Nephron (organoid): ENCODE measurements at regions not wholly inside any gene's neighbourhood (a gene's known extent, or its start where the extent isn't known, plus 50 kb on each side); places are given as distances from the start of the nearest gene placed in this dataset.

ENCODE experiments used
- H3K27ac Mint-ChIP-seq, 3 experiments: 2 replicates each; pipeline ENCODE4 v1.8.0; 2020; ENCODE audit warnings: mixed read lengths in 3 of 3, mild to moderate bottlenecking in 2 of 3, moderate library complexity in 1 of 3
- H3K27me3 Mint-ChIP-seq: 2 replicates; pipeline ENCODE4 v1.8.0; 2021; ENCODE audit warnings: low read depth, mild to moderate bottlenecking, moderate library complexity, mixed read lengths
- H3K36me3 Mint-ChIP-seq: 2 replicates; pipeline ENCODE4 v1.8.0; 2020; ENCODE audit warnings: low read depth, mixed read lengths
- H3K4me1 Mint-ChIP-seq: 2 replicates; pipeline ENCODE4 v1.8.0; 2020; ENCODE audit warnings: mixed read lengths
- H3K4me3 Mint-ChIP-seq, 3 experiments: 2 replicates each; pipeline ENCODE4 v1.8.0; 2020; ENCODE audit warnings: mild to moderate bottlenecking in 3 of 3, mixed read lengths in 3 of 3, moderate library complexity in 2 of 3
- H3K9me3 Mint-ChIP-seq: 2 replicates; pipeline ENCODE4 v1.8.0; 2020; ENCODE audit warnings: mixed read lengths
- TF ChIP-seq, protein P1 (sequence below), 3 experiments: fragments of 200-600 bp; sonication (generic); IDR thresholded peaks; one replicate each; pipeline ENCODE4 v1.5.0; 2021; ENCODE audit warnings: antibody characterized with exemption in 3 of 3; ENCODE audit not compliant: unreplicated experiment in 3 of 3

GRCh38 chr3:66144568-66145407 lies 76.0 kb upstream of the SLC25A26 start:
- H3K27me3 Mint-ChIP-seq = no peaks in the 10 kb centered on the region
- peak overlapping the region; percentile 47 to 65 (median 53) for H3K27ac Mint-ChIP-seq
- H3K4me3 Mint-ChIP-seq = no peak overlapping the region
- peaks cover 30% of the 10 kb centered on the region for H3K4me1 Mint-ChIP-seq
- H3K36me3 Mint-ChIP-seq = no peaks in the 10 kb centered on the region
- peaks cover 3% of the 10 kb centered on the region for H3K9me3 Mint-ChIP-seq
- TF ChIP-seq, protein P1, sequence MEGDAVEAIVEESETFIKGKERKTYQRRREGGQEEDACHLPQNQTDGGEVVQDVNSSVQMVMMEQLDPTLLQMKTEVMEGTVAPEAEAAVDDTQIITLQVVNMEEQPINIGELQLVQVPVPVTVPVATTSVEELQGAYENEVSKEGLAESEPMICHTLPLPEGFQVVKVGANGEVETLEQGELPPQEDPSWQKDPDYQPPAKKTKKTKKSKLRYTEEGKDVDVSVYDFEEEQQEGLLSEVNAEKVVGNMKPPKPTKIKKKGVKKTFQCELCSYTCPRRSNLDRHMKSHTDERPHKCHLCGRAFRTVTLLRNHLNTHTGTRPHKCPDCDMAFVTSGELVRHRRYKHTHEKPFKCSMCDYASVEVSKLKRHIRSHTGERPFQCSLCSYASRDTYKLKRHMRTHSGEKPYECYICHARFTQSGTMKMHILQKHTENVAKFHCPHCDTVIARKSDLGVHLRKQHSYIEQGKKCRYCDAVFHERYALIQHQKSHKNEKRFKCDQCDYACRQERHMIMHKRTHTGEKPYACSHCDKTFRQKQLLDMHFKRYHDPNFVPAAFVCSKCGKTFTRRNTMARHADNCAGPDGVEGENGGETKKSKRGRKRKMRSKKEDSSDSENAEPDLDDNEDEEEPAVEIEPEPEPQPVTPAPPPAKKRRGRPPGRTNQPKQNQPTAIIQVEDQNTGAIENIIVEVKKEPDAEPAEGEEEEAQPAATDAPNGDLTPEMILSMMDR (IDR thresholded peaks at IDR 0.05; ENCODE audit: unreplicated experiment in 3 of 3) = no peak

DNA sequence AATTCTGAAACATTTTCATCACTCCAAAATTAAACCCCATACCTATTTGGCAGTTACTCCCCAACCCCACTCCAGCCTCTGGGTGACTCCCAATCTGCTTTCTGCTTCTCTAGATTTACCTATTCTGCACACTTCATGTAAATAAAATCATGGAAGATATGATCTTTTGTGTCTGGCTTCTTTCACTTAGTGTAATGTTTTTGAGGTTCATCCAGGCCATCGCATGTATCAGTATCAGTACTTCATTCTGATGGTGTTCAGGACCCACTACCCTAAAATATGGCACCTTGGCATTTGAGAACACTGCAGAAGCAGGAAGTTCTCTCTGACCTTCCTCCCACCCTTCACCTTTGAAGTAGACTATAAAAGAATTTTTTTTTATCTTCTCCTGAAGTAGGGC lies 78.7 kb upstream of the SLC25A26 start:
- TF ChIP-seq, protein P1 (IDR thresholded peaks at IDR 0.05; ENCODE audit: unreplicated experiment in 3 of 3) = no peak
- no peaks in the 10 kb centered on the region for H3K36me3 Mint-ChIP-seq
- peaks cover 43% of the 10 kb centered on the region for H3K4me1 Mint-ChIP-seq
- H3K27ac Mint-ChIP-seq = peak overlapping the region in 1 of 3 experiments; percentile 33
- H3K27me3 Mint-ChIP-seq = no peaks in the 10 kb centered on the region
- H3K9me3 Mint-ChIP-seq = peaks cover 3% of the 10 kb centered on the region
- H3K4me3 Mint-ChIP-seq = no peak overlapping the region

DNA sequence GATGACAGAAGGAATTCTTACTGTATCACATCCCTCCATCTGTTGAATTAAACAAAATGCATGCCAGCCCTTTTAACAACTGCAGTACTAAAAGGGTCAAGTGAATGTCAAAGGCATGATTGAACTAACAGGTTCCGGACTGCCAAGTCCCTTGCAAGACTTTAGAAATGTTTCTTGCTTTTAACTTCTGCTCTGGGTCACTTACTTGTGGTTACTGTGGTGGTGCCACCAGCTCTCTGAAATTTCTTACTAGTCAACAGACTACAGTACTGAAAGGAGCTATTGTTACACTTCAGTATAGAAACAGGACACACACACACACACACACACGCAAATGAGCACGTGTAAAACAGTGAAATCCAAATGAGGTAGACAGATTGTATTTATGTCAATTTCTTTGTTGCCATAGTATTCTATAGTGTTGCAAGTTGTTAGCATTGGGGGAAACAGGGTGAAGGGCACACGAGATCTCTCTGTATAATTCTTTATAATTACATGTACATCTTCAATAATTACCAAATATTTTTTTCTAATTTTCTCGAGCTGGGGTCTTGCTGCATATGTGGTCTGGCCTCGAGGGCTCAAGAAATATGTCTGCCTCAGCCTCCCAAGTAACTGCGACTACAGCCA lies 79.9 kb upstream of the SLC25A26 start:
- Mint-ChIP-seq H3K4me1 (peaks cover 47% of the 10 kb centered on the region), H3K9me3 (peaks cover 3% of the 10 kb centered on the region), H3K4me3 (no peak overlapping the region), H3K27me3 (no peaks in the 10 kb centered on the region), H3K36me3 (no peaks in the 10 kb centered on the region), H3K27ac (peak overlapping the region; percentile 12 to 86 (median 82))
- TF ChIP-seq, protein P1 (IDR thresholded peaks at IDR 0.05; ENCODE audit: unreplicated experiment in 3 of 3) = no peak

DNA sequence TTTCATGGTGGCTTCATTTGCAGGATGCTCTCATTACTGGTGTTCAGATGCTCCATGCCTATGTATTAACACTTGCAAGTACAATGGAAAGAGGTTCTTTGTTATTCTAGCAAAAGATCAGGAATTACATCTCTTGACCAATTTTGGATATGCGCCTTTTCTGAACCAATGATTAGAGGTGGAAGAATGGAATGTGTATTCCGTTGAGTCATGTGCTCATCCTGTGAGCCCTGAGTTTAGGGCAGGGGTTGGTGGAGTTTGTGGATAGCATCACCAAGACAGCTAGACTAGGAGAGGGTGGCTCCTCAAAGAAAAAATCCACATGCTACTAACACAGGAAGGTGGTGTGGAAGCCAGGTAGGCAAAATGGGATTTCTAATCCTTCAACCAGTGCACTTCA lies 80.7 kb upstream of the SLC25A26 start:
- Mint-ChIP-seq H3K27ac (no peak overlapping the region), H3K27me3 (no peaks in the 10 kb centered on the region), H3K36me3 (no peaks in the 10 kb centered on the region), H3K4me1 (peaks cover 44% of the 10 kb centered on the region), H3K4me3 (no peak overlapping the region), H3K9me3 (peaks cover 3% of the 10 kb centered on the region)
- TF ChIP-seq, protein P1 (IDR thresholded peaks at IDR 0.05; ENCODE audit: unreplicated experiment in 3 of 3) = no peak

GRCh38 chr3:66139415-66139814 lies 81.4 kb upstream of the SLC25A26 start:
- Mint-ChIP-seq H3K36me3 (no peaks in the 10 kb centered on the region), H3K4me1 (peaks cover 37% of the 10 kb centered on the region)
- TF ChIP-seq, protein P1 (IDR thresholded peaks at IDR 0.05; ENCODE audit: unreplicated experiment in 3 of 3) = no peak

More at GRCh38 chr3:66139415-66139814, 81.4 kb upstream of the SLC25A26 start:
- peaks cover 3% of the 10 kb centered on the region for H3K9me3 Mint-ChIP-seq
- no peaks in the 10 kb centered on the region for H3K27me3 Mint-ChIP-seq
- peak overlapping the region in 1 of 3 experiments; percentile 46 for H3K27ac Mint-ChIP-seq
- H3K4me3 Mint-ChIP-seq = no peak overlapping the region
